H1 (cell line): ENCODE measurements at regions not wholly inside any gene's neighbourhood (a gene's known extent, or its start where the extent isn't known, plus 50 kb on each side); places are given as distances from the start of the nearest gene placed in this dataset.

ENCODE experiments used
- CBX5 ChIP-seq: fragments of 300-800, 300-1000 bp; sonication (generic); IDR thresholded peaks from 2 replicates; pipeline ENCODE4 v1.7.1; 2016; ENCODE audit warnings: antibody characterized with exemption, low read length, low read depth
- CBX8 ChIP-seq: fragments of 300-800, 300-1000 bp; sonication (generic); IDR thresholded peaks from 2 replicates; pipeline ENCODE4 v1.7.1; 2016; ENCODE audit warnings: low read depth, low read length, borderline replicate concordance
- CHD1 ChIP-seq: IDR thresholded peaks from 2 replicates; pipeline ENCODE4 v1.6.1; 2012; ENCODE audit warnings: low read depth, low read length, improper control_type of control experiment
- FOSL1 ChIP-seq: IDR thresholded peaks from 2 replicates; pipeline ENCODE4 v1.6.1; 2011; ENCODE audit warnings: mild to moderate bottlenecking, low read depth, low read length, moderate library complexity; ENCODE audit not compliant: insufficient read depth
- TEAD4 ChIP-seq: IDR thresholded peaks from 2 replicates; pipeline ENCODE4 v1.6.1; 2012; ENCODE audit warnings: low read depth, low read length, inconsistent platforms, mixed read lengths
- TF ChIP-seq, protein P1 (sequence below): fragments of 300-600 bp; sonication (generic); IDR thresholded peaks from 2 replicates; pipeline ENCODE4 v1.7.1; 2012; ENCODE audit warnings: low read length, moderate library complexity, mild to moderate bottlenecking, inconsistent platforms; ENCODE audit not compliant: insufficient replicate concordance

DNA sequence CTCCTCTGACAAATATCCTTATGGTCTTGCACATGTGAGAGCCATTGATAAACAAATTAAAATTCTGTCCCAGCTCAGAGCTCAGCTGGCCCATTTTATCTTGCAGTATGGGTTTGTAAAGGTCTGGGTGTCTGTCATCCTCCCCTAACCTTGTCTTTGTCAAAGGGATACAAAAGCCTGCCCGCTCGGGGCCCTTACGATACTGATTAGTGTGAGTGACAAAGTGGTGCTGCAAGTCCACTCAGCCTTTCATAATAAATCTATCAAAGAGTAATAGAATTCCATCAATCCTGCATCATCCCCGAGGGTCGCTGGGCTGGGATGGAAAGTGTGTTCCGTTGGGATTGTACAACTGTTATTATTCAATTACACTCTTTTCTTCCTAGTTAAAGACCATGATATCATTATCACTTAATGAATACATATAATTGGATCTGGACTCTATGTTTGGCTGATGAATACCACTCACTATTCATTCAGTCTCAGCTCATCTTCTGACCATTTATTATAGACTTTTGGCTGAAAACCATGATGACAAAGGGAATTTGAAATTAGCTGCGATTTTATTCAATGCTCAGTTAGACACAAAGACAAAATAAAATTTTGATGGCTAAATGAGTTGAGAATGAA is 122.5 kb upstream of the FOXD3 start (continued):
- TF ChIP-seq, protein P1, sequence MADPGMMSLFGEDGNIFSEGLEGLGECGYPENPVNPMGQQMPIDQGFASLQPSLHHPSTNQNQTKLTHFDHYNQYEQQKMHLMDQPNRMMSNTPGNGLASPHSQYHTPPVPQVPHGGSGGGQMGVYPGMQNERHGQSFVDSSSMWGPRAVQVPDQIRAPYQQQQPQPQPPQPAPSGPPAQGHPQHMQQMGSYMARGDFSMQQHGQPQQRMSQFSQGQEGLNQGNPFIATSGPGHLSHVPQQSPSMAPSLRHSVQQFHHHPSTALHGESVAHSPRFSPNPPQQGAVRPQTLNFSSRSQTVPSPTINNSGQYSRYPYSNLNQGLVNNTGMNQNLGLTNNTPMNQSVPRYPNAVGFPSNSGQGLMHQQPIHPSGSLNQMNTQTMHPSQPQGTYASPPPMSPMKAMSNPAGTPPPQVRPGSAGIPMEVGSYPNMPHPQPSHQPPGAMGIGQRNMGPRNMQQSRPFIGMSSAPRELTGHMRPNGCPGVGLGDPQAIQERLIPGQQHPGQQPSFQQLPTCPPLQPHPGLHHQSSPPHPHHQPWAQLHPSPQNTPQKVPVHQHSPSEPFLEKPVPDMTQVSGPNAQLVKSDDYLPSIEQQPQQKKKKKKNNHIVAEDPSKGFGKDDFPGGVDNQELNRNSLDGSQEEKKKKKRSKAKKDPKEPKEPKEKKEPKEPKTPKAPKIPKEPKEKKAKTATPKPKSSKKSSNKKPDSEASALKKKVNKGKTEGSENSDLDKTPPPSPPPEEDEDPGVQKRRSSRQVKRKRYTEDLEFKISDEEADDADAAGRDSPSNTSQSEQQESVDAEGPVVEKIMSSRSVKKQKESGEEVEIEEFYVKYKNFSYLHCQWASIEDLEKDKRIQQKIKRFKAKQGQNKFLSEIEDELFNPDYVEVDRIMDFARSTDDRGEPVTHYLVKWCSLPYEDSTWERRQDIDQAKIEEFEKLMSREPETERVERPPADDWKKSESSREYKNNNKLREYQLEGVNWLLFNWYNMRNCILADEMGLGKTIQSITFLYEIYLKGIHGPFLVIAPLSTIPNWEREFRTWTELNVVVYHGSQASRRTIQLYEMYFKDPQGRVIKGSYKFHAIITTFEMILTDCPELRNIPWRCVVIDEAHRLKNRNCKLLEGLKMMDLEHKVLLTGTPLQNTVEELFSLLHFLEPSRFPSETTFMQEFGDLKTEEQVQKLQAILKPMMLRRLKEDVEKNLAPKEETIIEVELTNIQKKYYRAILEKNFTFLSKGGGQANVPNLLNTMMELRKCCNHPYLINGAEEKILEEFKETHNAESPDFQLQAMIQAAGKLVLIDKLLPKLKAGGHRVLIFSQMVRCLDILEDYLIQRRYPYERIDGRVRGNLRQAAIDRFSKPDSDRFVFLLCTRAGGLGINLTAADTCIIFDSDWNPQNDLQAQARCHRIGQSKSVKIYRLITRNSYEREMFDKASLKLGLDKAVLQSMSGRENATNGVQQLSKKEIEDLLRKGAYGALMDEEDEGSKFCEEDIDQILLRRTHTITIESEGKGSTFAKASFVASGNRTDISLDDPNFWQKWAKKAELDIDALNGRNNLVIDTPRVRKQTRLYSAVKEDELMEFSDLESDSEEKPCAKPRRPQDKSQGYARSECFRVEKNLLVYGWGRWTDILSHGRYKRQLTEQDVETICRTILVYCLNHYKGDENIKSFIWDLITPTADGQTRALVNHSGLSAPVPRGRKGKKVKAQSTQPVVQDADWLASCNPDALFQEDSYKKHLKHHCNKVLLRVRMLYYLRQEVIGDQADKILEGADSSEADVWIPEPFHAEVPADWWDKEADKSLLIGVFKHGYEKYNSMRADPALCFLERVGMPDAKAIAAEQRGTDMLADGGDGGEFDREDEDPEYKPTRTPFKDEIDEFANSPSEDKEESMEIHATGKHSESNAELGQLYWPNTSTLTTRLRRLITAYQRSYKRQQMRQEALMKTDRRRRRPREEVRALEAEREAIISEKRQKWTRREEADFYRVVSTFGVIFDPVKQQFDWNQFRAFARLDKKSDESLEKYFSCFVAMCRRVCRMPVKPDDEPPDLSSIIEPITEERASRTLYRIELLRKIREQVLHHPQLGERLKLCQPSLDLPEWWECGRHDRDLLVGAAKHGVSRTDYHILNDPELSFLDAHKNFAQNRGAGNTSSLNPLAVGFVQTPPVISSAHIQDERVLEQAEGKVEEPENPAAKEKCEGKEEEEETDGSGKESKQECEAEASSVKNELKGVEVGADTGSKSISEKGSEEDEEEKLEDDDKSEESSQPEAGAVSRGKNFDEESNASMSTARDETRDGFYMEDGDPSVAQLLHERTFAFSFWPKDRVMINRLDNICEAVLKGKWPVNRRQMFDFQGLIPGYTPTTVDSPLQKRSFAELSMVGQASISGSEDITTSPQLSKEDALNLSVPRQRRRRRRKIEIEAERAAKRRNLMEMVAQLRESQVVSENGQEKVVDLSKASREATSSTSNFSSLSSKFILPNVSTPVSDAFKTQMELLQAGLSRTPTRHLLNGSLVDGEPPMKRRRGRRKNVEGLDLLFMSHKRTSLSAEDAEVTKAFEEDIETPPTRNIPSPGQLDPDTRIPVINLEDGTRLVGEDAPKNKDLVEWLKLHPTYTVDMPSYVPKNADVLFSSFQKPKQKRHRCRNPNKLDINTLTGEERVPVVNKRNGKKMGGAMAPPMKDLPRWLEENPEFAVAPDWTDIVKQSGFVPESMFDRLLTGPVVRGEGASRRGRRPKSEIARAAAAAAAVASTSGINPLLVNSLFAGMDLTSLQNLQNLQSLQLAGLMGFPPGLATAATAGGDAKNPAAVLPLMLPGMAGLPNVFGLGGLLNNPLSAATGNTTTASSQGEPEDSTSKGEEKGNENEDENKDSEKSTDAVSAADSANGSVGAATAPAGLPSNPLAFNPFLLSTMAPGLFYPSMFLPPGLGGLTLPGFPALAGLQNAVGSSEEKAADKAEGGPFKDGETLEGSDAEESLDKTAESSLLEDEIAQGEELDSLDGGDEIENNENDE = no peak
- TF ChIP-seq TEAD4 (no peak), FOSL1 (no peak), CHD1 (no peak), CBX5 (no peak), CBX8 (no peak)
